ENCODE measurements at regions not wholly inside any gene's neighbourhood (a gene's known extent, or its start where the extent isn't known, plus 50 kb on each side); places are given as distances from the start of the nearest gene placed in this dataset.

DNA sequence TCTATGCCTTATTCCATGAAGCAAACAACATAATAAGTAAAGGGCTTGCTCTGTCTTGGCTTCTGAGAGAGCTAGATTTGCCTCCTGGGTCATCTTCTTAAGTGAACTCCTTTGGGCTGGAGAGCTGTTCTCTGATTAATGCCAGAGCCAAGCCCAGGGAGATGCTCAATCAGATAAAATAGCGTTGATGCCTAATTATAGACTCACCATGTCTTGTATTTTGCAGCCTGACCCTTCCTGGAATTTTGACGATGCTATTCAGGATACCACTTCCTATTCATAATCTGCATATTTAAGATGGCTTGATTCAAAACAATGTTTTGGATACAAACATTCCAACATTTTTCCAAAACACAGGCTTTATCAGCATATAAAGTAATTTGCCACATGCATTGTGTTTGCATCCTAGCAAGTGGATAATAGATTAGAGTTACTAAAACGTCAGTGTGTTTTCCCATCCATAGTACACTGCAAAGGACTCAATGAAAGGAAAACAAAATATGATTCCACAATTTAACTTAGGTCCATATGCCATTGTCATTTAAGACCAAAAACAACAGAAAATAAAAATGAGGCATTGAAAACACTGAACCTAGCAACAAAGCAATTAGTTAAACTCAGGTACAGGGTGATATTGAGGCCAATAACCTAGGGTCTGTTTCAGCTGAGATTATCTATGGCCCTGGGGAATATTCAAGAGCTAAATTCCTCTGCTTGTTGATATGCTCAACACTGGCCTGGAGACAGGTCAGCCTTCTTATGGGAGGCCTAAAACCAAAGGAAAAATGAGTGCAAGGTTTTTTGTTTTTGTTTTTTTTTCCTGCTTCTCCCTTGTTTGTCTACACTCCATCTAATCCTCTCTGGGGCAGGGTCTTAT lies 184.2 kb upstream of the FOXN3 start:
- no peak for DNase-seq (ENCODE audit: extremely low read depth, low read depth)
- no peak for TF ChIP-seq CTCF (IDR thresholded peaks at IDR 0.05; ENCODE audit: low read depth, low read length)

- DNase-seq (ENCODE audit: extremely low read depth, low read depth) = no peak
- no peak for TF ChIP-seq CTCF (IDR thresholded peaks at IDR 0.05; ENCODE audit: low read depth, low read length)
Measured at GRCh38 chr14:89600029-89600428, 183.0 kb upstream of the FOXN3 start.

GRCh38 chr14:89598548-89599186 lies 181.6 kb upstream of the FOXN3 start:
- no peak for TF ChIP-seq CTCF (IDR thresholded peaks at IDR 0.05; ENCODE audit: low read depth, low read length)
- DNase-seq (ENCODE audit: extremely low read depth, low read depth) = no peak

DNA sequence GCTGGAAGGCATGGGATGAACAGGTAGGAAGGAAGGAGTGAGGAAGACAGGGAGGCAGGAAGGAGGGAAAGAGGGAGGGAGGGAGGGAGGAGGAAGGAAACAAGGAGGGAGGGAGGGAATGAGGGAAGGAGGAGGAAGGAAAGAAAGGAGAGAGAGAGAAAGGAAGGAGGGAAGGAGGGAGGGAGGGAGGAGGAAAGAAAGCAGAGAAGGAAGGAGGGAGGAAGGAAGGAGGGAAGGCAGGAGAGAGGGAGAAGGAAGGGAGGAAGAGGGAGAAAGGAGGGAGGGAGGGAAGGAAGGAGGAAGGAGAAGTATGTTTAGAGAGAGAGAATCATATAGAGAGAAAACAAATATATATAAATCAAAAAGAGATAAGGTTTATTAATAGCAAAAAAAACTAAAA lies 175.9 kb upstream of the FOXN3 start:
- TF ChIP-seq CTCF (IDR thresholded peaks at IDR 0.05; ENCODE audit: low read depth, low read length) = no peak
- no peak for DNase-seq (ENCODE audit: extremely low read depth, low read depth)

DNA sequence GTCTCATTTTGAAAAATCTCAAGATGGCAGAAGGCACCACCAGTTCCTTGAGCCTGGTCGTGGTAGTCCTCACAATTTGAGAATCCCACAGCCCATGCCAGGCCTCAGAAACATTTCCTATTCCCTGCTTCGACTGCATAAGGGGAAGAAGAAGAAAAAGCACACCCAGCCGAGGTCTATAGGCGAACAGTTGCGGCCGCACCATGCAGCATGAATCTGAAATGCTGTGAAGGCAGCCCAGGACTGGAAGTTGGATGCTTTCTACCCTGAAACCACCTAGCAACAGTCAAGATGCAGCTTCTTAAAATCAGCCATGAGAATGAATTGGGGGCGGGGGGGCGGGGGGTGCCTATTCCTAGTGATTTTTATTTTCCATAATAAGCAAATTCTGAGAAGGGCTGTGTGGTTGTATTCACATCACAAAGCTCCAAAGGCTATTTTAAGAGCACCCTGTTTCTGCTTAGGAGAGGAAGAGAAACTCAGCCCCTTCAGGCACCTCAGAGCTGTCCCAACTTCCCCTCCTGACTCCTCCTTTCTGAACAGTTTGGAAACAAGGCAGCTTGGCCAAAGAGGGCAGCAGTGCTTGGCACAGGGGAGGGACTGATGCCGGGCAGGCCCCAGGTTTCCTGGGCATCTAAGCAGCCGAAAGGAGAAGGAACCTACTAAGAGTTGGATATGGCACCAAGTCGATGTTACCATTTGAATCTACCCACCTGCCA lies 172.5 kb upstream of the FOXN3 start:
- TF ChIP-seq CTCF (IDR thresholded peaks at IDR 0.05; ENCODE audit: low read depth, low read length) = no peak
- no peak for DNase-seq (ENCODE audit: extremely low read depth, low read depth)

DNA sequence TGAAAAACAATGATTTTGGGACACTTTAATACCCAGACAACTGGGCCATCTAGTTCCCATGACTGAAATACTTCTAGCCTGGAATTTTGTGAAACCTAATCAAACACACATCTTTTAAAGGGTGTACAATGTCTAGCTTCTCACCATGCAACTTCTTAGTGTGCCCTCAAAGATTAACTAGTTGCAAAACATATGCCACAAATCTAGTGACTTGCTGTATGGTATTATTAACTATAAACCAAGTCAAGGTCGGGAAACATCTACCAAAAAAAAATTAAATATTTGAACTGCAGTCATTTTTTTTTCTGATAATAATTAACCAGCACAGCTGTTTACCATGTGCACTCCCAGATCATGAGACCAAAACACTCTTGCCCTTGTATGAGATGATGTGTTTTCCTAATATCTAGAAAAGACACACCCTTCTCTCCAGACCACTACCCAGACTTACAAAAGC lies 171.8 kb upstream of the FOXN3 start:
- no peak for DNase-seq (ENCODE audit: extremely low read depth, low read depth)
- TF ChIP-seq CTCF (IDR thresholded peaks at IDR 0.05; ENCODE audit: low read depth, low read length) = no peak

- no peak for TF ChIP-seq CTCF (IDR thresholded peaks at IDR 0.05; ENCODE audit: low read depth, low read length)
- no peak for DNase-seq (ENCODE audit: extremely low read depth, low read depth)
Measured at GRCh38 chr14:89588016-89588415, 171.0 kb upstream of the FOXN3 start.

All from AG09319 (cell line).